Stimulated activated CD4-positive, alpha-beta T cell treated with anti-CD3 and anti-CD28 coated beads, Interleukin-15, amount 100 ng/mL, for 24 hours (primary cell): ENCODE measurements at regions not wholly inside any gene's neighbourhood (a gene's known extent, or its start where the extent isn't known, plus 50 kb on each side); places are given as distances from the start of the nearest gene placed in this dataset.

Experiments
- DNase-seq: peaks from one replicate; pipeline ENCODE4 v3.0.0-alpha.2; 2020

GRCh38 chrX:5829469-5829868, 399.2 kb downstream of the NLGN4X start:
- DNase-seq, result no peak

GRCh38 chrX:5829060-5829459, 399.6 kb downstream of the NLGN4X start:
- DNase-seq, result no peak

GRCh38 chrX:5823903-5824302, 404.8 kb downstream of the NLGN4X start:
- DNase-seq, result no peak

GRCh38 chrX:5810636-5811035, 418.0 kb downstream of the NLGN4X start:
- DNase-seq, result no peak

GRCh38 chrX:5807181-5807580, 421.5 kb downstream of the NLGN4X start:
- no peak for DNase-seq

- DNase-seq, result no peak
Observed at GRCh38 chrX:5802391-5802790, 426.3 kb downstream of the NLGN4X start.

GRCh38 chrX:5791721-5792120, 436.9 kb downstream of the NLGN4X start:
- no peak for DNase-seq

- DNase-seq, result no peak
Observed at GRCh38 chrX:5788910-5789309, 439.8 kb downstream of the NLGN4X start.

- DNase-seq, result no peak
Observed at GRCh38 chrX:5780821-5781220, 447.8 kb downstream of the NLGN4X start.

GRCh38 chrX:5775846-5776430, 452.7 kb downstream of the NLGN4X start:
- DNase-seq, result no peak

GRCh38 chrX:5774446-5774845, 454.2 kb downstream of the NLGN4X start:
- no peak for DNase-seq

GRCh38 chrX:5771441-5771840, 457.2 kb downstream of the NLGN4X start:
- DNase-seq, result no peak

GRCh38 chrX:5756616-5757015, 472.1 kb downstream of the NLGN4X start:
- DNase-seq, result no peak

GRCh38 chrX:5753291-5753690, 475.4 kb downstream of the NLGN4X start:
- DNase-seq, result no peak

GRCh38 chrX:5752831-5753230, 475.8 kb downstream of the NLGN4X start:
- no peak for DNase-seq

GRCh38 chrX:5748586-5749150, 480.0 kb downstream of the NLGN4X start:
- DNase-seq, result no peak

- DNase-seq, result no peak
Observed at GRCh38 chrX:5746231-5746630, 482.4 kb downstream of the NLGN4X start.

GRCh38 chrX:5733501-5733900, 495.2 kb downstream of the NLGN4X start:
- DNase-seq, result no peak

GRCh38 chrX:5730556-5730955, 498.1 kb downstream of the NLGN4X start:
- DNase-seq, result no peak

GRCh38 chrX:5726224-5726623, 502.4 kb downstream of the NLGN4X start:
- DNase-seq, result no peak

GRCh38 chrX:5724123-5724522, 504.5 kb downstream of the NLGN4X start:
- DNase-seq, result no peak

GRCh38 chrX:5718651-5719050, 510.0 kb downstream of the NLGN4X start:
- no peak for DNase-seq

- no peak for DNase-seq
Observed at GRCh38 chrX:5716666-5717065, 512.0 kb downstream of the NLGN4X start.

- no peak for DNase-seq
Observed at GRCh38 chrX:5708251-5708650, 520.4 kb downstream of the NLGN4X start.

GRCh38 chrX:5702890-5703289, 525.8 kb downstream of the NLGN4X start:
- DNase-seq, result no peak
